EL (cell line): ENCODE measurements at regions not wholly inside any gene's neighbourhood (a gene's known extent, or its start where the extent isn't known, plus 50 kb on each side); places are given as distances from the start of the nearest gene placed in this dataset.
A peak's percentile ranks its signal among the peaks of the same experiment; 100 is the strongest.
"Not testable (repeated sequence)": the region's sequence is repeated elsewhere in the genome, so short reads cannot be mapped to it uniquely, and the experiment has no call there.

Experiments
- DNase-seq: peaks from one replicate; pipeline ENCODE4 v3.0.0-alpha.2; 2016

DNA sequence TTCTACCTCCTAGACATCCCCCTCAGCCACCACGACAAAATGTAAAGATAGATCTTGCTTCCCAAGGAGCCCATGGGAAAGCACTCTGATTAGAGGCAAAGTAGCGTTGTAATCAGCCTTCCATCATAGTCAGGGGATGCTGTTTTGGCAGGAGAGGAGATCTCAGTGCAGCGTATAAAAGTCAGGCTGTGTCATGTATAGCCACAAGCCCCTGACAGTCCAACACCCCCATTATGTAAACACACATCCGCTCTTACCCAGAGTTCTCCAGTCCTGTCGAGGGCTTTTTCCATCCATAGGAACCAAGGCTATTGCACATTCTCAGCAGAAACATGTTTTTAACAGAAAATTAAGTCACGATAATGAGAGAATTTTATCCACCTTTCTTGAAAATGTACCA is 156.3 kb downstream of the CYSLTR2 start:
- no peak for DNase-seq

DNA sequence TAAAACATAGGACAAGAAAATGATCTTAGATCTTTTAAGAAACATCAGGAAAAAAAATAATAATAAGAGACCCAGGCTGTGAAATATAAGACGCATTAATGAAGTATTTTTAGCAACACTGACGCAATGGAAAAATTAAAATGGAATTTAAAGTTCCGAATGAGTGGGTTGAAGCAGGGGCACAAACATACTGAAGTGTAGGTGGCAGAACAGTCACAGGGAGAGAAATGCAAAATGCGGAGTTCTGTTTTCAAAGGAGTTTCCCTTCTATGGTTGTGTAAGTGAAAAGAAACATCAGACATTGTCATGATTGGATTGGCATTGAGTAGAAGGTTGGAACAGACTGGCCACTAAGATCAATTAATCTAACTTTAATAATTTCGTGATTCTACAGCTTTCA is 159.8 kb downstream of the CYSLTR2 start:
- no peak for DNase-seq

DNA sequence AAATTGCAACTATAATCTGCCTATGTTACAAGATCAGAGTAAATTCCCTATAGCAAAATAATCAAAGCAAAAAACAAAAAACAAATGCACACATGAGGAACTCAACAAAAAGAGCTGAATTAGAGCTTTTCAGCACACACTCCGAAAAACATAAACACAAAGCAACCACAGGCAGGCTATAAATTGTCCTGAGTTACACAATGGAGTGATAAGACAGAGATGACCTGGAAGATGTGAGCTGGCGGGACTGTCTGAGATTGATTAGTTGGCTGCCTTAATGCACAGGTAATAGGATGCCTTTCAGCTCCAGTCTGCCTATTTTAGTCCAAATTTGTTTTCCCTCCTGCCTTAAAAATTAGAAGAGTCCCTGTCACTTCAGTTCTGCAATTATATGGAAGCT is 159.0 kb upstream of the FNDC3A start:
- no peak for DNase-seq

DNA sequence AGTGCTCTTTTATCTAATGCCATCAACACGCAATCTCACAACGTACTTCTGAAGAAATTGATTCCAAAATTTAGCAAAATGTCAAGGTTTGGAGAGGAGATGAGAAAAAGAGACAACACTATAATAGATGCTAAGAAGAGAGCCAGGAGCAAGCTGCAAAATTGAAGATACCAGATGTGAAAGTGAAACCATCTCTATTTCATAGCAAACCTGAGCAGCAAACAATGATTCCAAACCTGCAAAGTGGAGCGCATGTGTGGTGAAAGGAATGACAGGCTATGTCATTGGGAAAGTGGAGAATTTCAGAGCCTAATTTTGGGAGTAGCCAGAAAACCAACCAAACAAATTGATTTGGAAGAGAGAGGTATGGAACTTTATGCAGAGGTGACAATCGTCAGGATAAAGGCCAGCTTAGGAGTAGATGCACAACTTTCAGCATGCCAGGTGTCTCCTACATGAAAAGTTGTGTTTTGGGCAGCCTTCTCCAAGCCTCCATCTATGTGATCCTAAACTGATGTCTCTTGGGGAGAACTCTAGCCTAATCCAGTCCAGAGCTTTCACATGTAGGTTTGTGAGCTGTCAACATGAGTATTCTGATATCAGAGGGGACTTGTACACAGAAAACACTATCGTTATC is 158.4 kb upstream of the FNDC3A start:
- no peak for DNase-seq

DNA sequence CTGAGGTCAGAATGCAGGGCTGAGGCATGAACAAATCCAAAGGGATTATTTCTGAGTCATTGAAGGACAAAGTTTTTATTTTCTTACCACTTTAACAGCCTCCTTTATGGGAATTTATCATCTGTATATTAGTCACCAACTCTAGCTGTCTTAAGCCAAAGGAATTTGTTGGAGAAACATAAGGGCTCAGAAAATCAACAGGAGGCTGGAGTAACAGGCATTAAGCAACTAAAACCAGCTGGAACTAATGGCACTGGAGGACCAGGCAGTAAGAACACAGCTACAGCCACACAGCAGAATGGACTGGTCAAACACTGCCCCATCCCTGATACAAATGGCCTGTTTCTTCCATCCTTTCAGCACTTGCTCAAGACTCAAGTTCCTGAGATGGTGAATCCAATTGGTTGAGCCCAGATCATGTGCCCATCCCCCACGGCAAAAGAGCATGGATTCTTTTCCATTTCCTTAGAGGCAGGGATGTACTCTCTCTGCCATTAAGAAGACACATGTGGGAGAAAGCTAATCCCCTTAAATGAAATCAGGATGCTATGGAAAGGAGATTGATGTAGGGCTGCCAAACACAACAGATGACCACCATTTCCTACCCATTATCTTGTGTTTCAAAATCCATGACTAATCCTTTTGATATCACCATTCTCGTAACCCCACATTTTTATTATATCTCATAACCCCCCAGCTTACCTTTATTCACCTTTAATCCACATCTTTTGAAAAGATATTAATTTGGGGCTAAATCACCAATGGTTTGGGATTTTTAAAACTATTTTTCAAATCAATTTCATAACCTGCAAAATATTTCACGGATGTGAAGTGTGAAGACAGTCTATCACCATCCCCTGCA is 157.0 kb upstream of the FNDC3A start:
- peak; percentile 93 for DNase-seq

DNA sequence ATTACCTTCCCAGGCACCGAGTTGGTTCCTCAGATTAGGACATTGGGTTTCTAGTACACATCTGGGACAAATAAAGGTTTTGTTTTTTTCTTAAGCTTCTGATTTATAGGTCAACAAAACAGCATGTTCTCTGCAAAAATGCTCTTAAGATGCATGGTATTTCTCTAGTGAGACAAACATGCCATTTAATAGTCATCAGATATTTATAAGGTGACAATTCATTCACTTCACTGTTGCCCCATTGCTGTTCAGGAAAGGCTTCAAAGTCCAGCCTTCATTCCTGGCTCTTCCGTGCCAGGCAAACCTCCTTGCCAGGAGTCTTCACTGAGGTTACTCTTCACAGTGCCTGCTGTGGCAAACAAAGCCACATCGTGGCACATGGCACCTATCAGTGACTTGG is 156.3 kb upstream of the FNDC3A start:
- no peak for DNase-seq

DNA sequence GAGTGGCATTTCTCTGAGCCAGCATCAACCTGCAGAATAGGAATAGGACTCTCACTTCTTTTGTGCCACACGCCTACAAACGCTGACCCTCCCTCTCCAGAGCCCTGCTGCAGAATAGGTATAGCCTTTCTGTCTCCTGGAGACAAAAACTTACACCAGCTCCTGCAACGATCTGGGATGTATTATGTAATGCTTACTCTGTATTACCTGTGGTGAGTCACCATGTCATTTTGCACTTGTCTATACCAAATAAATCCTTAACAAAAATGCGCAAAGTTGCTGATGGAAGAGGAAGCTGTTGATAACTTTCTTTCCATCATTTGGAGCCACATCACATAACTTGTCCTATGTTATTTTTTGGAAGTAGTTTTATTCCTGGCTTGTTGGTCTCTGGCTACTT is 155.8 kb upstream of the FNDC3A start:
- DNase-seq = no peak

DNA sequence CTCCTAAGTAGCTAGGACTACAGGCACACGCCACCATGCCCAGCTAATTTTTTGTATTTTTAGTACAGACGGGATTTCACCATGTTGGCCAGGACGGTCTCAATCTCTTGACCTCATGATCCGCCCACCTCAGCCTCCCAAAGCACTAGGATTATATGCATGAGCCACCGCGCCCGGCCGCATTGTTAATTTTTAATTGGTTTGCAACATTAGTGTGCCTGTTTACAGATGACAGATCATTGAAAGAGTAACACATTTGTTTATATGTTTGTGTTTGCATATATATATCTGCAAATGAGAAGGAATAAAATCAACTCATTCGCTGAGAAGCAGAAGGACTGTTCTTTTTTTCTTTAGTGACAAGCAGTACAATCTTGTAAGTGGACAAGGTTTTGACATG is 152.2 kb upstream of the FNDC3A start:
- DNase-seq = not testable (repeated sequence)

DNA sequence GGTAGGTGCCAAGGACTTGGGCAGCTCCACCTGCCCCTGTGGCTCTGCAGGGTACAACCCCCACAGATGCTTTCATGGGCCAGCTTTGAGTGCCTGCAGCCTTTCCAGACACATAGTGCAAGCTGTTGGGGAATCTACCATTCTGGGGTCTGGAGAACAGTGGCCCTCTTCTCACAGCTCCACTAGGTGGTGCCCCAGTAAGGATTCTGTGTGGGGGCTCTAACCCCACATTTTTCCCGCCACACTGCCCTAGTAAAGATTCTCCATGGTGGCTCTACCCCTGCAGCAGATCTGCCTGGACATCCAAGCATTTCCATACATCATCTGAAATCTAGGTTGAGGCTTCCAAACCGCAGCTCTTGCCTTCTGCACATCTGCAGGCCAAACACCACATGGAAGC is 149.7 kb upstream of the FNDC3A start:
- DNase-seq = no peak

DNA sequence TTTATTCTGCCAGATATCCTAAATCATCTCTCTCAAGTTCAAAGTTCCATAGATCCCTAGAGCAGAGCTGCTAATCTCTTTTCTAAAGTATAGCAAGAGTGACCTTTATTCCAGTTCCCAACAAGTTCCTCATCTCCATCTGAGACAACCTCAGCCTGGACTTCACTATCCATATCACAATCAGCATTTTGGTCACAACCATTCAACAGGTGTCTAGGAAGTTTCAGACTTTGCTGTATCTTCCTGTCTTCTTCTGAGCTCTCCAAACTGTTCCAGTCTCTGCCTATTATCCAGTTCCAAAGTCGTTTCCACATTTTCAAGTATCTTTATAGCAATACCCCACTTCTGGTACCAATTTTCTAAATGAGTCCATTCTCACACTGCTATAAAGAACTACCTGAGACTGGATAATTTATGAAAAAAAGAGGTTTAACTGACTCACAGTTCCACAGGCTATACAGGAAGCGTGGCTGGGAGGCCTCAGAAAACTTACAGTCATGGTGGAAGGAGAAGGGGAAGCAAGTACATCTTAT is 148.7 kb upstream of the FNDC3A start:
- not testable (repeated sequence) for DNase-seq

DNA sequence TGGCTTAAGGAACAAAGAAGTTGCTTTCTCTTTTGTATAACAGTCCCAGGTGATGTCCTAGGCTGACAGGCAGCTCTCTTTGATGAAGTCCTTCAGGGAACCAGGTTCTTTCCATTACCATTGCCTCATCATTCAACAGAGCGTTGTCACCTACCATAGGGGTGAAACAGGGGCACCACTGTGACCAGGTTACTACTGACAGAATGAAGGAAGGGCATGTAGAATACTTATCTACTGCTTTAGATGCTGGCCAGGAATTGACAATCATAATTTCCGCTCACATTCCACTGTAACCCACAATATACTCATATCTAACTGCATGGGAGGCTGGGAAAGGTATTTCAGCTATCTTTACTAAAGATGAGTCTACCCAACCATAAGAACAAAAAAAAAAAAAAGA is 148.0 kb upstream of the FNDC3A start:
- DNase-seq = no peak

DNA sequence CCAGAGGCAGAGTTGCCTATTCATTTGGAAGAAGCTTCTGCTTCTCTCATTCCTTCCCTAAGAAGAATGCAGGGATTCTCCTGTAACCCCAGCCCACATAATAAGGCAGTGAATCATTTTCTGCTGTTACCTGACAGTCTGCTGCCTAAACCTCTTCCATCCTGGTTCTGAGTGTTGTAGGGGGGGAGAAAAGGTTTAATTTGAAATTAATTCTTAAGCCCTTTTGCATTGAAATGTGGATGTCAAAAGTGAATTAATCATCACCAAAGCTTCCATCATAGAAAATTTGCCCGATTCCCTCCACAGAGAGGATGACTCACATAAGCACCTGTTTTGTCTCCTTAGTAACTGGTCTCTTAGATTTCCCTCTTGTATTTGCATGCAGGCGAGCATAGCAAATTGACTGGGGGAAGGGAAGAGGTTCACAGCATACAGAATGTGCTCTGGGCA is 146.7 kb upstream of the FNDC3A start:
- peak; percentile 11 for DNase-seq

DNA sequence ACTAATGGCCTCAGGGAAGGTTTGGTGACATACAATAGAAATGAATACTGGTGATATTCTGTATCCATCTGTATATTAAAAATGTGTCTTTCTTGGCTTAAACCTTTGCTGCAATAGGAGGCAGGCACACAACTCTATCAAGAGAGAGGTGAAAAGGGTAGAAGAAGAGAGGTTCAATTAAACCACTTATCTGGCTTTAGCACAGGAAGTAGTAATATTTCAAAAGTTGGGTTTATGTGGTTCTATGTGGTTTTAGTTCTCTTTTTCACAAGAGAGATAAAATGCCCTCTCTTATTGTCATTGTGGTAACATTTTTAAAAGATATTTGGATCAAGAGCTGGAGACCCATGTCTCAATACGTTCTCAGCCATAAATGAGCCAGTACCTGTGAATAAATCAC is 146.2 kb upstream of the FNDC3A start:
- DNase-seq = no peak

DNA sequence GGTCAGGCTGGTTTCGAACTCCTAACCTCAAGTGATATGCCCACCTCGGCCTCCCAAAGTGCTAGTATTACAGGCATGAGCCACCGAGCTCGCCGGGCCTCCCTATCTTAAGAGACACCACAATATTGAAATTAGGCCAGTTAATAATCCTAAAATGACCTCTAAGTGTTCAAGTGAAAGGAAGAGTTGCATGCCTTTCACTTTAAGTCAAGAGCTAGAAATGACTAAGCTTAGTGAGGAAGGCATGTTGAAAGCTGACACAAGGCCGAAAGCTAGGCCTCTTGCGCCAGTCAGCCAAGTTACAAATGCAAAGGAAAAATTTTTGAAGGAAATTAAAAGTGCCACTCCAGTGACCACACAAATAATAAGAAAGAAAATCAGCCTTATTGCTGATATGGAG is 144.5 kb upstream of the FNDC3A start:
- DNase-seq = no peak

DNA sequence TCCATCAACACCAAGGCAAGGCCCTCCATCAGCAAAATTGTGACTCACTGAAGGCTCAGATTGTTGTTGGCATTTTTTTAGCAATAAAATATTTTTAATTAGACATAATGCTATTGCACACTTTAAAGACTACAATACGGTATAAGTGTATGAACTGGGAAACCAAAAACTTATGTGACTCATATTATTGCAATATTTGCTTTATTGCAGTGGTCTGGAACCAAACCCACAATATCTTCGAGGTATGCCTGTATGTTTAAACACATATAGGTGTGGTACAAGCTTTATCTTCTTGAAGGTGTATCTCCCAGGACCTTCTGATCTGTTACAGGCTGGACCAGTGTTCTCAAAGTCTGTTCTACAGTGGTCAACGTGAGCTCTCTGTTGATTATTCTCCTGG is 142.3 kb upstream of the FNDC3A start:
- DNase-seq = no peak

DNA sequence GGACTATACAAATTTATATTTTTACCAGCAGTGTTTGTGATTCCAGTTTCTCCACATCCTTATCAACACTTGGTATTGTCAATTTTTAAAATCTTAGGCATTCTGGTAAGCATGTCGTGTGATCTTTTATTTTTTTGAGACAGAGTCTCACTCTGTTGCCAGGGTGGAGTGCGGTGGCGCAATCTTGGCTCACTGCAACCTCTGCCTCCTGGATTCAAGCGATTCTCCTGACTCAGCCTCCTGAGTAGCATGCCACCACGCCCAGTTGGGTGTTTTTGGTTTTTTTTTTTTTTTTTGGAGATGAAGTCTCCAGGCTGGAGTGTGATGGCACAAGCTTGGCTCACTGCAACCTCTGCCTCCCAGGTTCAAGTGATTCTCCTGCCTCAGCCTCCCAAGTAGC is 140.4 kb upstream of the FNDC3A start:
- DNase-seq = not testable (repeated sequence)

DNA sequence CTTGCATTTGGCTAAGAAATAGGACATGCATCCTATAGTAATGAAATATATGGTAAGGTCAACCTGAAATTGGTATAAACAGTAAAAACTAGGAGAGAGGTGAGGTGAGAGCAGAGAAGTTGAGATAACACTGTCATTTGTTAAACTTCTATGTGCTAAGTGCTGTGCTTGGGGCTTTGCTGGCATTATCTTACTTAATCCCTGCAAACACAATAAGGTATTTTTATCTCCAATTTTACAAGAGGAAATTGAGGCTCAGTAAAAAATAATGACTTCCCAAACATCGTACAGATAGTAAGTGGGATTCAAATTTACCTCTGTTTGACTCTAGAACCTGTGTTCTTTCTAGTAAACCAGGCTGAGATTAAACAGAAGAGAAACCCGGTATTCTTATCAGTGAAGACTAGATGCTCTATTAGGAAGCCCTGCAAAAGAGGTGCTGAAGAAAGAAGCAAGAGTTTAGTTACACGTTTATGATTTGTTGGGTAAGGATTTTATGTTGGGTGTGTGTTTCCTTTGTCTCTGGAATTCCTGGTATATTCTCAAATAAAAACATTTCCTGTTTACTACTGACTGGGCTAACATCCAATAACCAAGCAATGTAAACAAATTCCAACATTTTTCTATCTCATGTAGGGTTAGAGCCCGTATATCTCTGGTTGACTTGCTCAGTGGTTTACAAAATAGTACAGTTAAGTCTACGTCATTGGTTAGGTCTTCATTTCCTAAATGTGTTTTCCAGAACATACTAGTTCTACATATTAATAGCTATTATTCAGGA is 137.3 kb upstream of the FNDC3A start:
- peak; percentile 47 for DNase-seq

DNA sequence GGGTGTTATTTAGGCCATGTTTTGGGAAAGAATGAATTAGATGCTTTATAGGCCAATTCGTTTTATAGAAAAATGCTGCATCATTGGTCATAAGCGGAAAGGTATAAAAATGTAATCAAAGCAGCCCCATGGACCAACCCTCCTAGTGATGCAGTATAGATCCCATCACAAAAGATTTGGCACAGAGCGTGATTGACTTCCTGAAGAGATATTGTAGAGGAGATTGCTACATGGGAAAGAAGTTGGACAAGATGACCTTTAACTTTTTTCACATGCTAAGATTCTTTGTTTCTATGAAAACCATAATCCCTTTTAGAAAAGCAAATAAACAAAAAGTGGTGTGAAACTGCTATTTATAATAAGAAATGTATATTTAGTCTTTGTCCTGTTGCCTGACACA is 136.5 kb upstream of the FNDC3A start:
- DNase-seq = no peak

DNA sequence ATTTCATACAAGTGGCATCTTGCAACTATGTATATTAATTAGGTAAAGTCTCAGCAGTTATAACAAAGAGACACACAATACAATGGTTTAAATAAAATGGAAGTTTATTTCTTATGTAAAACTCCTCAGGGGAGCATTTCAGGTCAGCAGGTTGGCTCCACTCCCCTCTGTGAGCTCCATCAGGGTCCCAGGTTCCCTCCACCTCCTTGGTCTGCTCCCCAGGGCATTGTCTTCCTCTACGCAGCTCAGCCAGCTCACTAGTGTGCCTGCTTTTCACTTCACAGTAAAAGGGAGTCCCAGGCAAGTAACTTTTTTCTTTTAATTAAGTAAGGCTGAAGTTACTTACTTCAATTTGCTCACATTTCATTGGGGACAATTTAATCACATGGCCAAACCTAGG is 135.3 kb upstream of the FNDC3A start:
- DNase-seq = no peak

DNA sequence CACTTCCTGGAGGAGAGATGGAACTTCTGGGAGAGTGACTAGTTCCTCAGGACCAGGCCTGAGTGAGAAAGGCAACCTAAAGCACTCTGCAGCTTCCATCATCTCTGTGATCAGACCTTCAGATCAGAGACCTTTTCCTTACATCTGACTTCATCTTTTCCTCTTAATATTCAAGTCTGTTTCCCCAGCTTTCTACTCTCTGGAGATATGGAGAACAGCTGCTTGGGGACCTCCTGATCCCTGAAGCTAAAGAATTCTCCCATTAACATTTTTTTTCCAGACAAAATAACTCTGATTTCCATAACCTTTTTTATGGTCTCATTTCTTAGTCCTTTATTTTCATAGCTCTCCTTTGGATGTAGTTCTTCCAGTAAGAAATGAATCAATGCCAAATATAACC is 133.4 kb upstream of the FNDC3A start:
- no peak for DNase-seq

DNA sequence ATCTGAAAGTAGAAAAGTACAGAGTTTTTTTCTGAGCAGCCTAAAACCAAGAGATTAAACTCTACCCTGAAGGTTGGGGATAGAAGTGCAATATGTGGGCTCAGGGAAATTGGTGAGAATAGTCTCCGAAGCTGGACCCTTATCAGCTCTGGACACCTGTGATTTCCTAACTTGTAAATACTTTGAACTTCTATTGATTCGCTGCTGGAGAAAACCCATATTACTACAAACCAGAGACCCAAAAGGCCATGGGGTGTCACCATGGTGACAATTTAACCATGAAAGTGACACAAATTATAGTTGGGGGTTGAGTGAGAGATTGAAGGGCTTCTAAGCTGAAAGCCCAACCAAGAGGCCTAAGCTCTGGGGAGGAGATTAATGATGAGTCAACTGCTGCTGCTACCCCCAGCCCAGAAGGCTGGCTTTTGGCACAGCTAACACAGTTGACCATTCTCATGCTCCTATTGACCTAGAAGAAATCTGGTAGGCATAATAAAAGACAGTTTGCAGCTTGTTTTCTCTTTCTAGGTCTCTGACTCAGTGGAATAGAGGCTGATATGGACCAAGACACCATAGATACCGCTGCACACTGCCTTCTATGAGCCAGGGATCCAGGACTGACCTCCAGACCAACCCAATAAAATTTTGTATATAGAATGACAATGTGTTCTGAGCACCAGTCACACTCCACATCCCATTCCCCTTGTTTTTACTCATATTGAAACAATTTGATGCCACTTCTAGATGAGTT is 131.9 kb upstream of the FNDC3A start:
- no peak for DNase-seq

DNA sequence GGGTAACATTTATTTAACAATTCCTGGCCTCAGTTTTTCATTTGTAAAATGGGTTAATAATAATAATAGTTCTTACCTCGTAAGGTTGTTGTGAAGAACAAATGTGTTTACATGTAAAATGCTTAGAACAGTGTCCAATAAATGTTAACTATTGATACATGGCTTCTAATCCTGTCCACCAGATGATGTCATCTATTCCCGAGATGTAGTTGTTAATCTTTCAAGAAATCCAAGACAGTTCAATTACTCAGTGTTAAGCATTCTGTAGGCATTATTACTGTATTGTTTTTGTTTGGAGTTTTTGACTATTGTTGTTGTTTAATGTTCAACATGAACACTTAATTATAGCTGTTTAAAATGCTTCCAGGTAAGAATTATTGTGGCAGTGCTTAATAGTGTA is 131.0 kb upstream of the FNDC3A start:
- DNase-seq = no peak

DNA sequence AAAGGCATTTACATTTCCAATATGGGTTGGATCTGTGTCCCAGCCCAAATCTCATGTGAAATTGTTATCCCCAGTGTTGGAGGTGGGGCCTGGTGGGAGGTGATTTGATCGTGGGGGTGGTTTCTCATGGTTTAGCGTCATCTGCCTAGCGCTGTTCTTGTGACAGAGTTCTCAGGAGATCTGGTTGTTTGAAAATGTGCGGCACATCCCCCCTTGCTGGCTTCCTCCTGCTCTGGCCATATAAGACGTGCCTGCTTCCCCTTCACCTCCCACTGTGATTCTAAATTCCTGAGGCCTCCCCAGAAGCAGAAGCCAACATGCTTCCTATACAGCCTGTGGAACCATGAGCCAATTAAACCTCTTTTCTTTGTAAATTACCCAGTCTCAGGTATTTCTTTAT is 126.2 kb upstream of the FNDC3A start:
- DNase-seq = no peak
